GM12872 (cell line): ENCODE measurements at regions not wholly inside any gene's neighbourhood (a gene's known extent, or its start where the extent isn't known, plus 50 kb on each side); places are given as distances from the start of the nearest gene placed in this dataset.

Source experiments
- TF ChIP-seq, protein P1 (sequence below): IDR thresholded peaks from 3 replicates; pipeline ENCODE4 v1.5.1; 2011; ENCODE audit warnings: low read depth, mild to moderate bottlenecking, low read length, moderate library complexity; ENCODE audit not compliant: insufficient read depth

DNA sequence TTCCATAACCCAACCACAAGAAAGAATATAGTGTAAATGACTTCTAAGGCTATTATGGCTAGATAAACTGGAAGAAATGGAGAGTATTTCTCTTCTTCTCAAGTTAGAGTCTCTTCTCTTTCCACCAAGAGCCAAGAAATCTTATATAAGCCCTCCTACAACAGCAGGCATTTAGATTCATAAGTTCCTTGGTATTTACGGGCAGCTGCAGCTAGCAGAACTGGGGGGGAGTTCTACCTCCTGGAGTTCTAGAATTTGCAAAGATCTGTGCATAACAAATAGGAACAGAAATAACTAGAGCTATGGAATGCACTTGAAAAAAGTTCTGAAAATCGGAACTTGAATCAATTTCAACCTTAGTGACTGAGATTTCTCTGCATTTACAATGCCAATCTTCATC lies 715.2 kb upstream of the GRM3 start:
- TF ChIP-seq, protein P1, sequence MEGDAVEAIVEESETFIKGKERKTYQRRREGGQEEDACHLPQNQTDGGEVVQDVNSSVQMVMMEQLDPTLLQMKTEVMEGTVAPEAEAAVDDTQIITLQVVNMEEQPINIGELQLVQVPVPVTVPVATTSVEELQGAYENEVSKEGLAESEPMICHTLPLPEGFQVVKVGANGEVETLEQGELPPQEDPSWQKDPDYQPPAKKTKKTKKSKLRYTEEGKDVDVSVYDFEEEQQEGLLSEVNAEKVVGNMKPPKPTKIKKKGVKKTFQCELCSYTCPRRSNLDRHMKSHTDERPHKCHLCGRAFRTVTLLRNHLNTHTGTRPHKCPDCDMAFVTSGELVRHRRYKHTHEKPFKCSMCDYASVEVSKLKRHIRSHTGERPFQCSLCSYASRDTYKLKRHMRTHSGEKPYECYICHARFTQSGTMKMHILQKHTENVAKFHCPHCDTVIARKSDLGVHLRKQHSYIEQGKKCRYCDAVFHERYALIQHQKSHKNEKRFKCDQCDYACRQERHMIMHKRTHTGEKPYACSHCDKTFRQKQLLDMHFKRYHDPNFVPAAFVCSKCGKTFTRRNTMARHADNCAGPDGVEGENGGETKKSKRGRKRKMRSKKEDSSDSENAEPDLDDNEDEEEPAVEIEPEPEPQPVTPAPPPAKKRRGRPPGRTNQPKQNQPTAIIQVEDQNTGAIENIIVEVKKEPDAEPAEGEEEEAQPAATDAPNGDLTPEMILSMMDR = no peak

DNA sequence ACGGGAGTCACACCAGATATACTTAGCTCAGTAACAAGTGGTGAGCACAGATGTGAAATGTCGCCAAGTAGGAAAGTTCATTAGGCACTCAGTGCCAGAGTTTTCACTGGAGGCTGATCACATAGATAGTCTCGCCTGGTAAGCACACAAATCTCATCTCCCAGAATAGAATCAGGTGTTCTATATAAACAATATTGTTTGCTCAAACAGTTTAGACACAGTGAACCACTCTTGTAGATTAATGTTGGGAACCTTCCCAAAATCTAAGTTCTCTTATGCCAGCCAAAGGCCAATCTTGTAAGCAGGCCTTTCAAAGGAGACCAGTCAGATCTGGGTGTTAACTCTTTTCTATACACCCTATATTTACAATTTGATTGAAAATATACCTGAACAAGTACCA lies 716.5 kb upstream of the GRM3 start:
- TF ChIP-seq, protein P1 = no peak

DNA sequence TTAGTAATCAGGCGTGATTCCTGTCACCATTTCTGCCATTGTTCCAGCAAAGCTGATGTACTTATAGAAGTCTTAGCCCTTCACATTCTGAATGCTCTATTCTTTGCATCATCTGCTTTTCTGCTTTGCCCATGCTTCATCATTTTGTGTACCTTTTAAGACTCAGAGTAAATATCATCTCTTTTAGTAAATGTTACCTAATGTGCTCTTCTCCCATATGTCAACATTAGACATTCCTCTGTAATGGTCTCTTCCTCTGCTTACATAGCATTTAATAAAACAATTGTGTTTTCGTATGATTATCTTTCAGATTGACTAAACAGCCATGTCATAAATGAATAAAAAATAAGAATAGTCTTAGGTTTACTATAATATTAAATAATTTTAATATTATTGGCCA lies 719.6 kb upstream of the GRM3 start:
- TF ChIP-seq, protein P1 = no peak

DNA sequence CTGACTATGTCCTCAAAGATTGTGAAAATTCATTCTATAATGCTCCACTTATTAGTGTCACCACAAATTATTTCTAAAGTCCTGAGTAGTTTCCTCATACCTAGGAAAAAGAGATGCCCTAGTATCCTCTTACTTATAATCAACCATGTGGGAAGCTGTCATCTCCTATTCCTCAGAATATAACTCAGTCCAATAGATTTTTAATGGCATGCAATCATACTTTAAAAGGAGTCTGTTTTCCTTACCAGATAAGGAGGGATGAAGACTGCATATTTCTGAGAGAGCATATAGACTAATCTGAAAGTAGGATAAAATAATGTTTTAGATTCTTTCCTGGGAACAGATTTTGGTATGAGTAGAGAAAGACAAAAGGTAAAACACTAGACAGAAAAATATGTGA lies 727.7 kb upstream of the GRM3 start:
- TF ChIP-seq, protein P1 = no peak

DNA sequence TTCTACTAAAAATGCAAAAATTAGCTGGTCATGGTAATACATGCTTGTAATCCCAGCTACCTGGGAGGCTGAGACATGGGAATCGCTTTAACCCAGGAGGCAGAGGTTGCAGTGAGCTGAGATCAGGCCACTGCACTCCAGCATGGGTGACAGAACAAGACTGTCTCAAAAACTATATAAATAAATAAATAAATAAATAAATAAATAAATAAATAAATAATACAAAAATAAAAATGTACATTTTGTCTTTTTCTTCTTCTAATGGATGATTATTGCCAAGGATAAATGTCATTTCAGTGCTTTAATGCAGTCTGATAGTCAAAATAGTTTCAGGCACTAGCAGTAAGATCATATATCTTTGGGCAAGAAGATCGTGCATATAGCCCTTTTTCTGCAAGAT lies 727.6 kb upstream of the SEMA3D start:
- TF ChIP-seq, protein P1 = no peak

DNA sequence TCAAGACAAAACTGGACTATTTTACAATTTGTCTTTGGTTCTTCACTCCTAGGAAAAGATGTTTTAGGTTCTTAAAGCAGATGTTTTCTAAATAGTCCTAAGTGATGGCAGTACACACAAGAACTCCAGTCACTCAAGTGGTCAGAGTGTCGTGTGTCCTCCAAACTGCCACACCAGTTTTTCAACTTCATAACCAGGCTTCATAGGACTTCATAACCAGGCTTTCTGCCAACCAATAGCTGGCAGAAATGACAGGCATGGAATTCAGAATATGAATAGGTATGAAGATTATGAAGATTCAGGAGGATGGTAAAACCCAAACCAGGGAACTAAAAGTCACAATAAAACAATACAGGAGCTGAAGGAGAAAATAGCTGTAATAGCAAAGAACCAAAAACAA lies 721.2 kb upstream of the SEMA3D start:
- TF ChIP-seq, protein P1 = no peak

DNA sequence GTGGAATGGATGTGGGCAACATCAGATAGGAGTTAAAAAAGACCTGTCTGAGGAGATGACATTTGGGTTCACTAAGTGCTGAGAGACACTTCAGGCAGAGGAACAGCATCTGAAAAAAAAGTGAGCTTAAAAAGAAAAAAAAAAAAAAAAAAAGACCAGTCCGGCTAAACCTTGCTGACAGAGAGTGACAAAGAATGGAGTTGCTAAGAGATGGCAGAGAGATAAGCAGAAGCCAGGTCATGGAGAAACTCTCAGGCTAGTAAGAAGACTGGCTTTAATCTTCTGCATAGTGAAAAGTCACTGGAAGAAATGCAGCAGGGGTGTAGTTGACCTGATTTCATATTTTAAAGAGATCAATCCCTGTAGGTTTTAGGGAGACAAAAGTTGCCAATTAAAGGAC lies 711.1 kb upstream of the SEMA3D start:
- TF ChIP-seq, protein P1 = no peak

DNA sequence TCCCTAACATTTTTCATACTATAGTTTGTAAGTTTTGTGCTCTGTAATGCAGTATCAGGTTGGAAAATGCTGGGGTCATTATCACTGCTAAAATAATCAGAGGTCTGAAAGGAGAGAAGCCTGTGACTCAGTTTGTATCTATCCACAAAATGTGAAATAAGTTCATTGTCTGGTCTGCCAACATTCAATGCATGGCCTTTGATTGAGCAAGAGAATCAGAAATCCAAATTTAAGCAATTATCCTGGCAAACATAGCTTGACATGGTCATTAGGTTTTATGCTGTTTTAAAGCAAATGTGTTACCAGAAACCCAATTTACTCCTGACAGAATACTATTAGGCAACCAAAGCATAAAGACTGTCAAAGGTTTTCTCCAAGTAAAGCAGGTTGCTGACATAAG lies 709.7 kb upstream of the SEMA3D start:
- TF ChIP-seq, protein P1 = no peak
